Activated CD8-positive, alpha-beta memory T cell treated with anti-CD3 and anti-CD28 coated beads, Interleukin-2, amount 50 U/mL, for 48 hours (primary cell): ENCODE measurements at regions not wholly inside any gene's neighbourhood (a gene's known extent, or its start where the extent isn't known, plus 50 kb on each side); places are given as distances from the start of the nearest gene placed in this dataset.

ENCODE experiments used
- DNase-seq: peaks from one replicate; pipeline ENCODE4 v3.0.0-alpha.2; 2020

- DNase-seq: no peak
Observed at GRCh38 chr9:96086936-96087571, 211.6 kb downstream of the ERCC6L2 start.

- no peak for DNase-seq
Observed at GRCh38 chr9:96085491-96086143, 210.1 kb downstream of the ERCC6L2 start.

DNA sequence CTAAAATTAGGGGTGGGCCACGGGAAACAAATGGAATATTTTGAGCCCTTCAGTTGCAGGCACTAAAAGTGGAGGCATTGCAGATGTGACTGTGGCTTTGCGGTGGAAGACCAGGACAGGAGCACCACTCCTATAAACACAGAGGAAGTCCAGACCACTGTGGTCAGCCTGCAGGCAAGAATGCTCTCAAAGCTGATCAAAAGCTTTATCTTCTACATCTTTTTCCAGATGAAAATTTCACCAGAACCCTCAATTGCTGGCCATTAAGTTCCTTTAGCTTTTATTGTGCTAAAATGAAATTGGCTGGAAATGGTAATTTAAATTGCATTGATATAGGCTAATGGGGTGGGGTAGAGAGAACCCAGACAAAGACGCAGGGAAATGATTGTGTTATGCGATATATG is 208.8 kb downstream of the ERCC6L2 start:
- DNase-seq: no peak

DNA sequence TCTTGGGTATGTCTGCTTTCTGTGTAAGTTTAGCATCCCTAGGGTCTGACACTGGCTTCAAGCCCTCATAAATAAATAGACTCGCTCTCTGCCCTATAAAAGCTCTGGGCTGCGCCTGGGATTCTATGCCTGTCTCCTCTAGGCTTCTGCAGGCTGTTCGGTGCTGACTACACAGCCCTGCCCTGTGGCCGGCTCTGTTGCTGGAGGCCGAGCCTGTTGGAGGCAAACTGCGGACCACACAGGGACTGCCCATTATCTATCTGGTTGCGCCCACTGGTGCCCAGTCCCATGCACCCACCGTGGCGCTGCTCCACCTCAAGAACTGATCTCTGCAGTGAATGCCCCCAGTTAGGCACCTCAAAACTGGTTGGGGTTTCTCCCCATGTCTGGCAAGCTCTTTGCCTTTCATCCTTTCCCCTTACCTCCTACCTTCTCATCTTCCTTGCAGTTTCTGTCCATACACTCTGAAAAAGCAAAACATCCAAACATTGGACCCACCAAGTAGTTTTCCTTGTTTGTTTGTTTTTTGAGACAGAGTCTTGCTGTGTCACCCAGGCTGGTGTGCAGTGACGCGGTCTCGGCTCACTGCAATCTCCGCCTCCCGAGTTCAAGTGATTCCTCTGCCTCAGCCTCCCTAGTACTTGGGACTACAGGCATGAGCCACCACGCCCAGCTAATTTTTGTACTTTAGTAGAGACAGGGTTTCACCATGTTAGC is 207.2 kb downstream of the ERCC6L2 start:
- DNase-seq: no peak

DNA sequence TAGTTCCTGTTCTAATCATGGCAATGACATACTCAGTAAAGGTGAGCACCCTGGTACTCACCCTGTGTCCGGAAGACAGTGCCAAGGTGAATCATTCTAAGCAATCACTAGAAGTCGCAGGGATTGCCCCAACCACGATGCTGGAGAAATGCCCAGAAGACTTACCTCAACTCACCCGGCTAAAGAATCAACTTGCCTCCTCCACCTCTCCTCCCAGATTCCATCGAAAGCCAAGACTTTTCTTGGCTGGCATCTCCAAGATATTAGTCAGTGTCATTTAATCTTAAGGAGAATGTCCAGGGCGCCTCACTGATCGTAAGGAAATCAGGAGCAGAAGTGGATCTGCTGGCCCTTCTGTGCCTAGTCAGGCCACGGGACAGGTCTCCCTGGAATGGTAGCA is 204.9 kb downstream of the ERCC6L2 start:
- DNase-seq: no peak

DNA sequence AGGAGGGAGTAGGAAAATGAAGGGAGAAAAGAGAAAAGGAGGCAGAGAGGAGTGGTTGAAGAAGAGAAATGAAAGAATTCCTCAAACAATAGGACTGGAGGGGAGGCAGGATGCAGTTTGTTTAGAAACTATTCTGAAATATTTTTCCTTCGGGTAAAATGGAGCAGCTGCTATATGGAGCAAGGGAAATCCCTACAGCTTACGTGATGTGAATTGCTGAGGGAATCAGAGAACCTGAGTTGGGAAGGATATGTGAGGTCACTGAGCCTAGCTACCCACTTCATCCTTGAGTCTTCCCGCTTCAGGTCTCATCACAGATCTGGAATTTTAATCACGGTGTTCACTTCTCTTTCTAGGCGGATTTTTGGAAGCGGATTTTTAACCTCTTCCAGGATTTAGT is 204.3 kb downstream of the ERCC6L2 start:
- no peak for DNase-seq

- no peak for DNase-seq
Observed at GRCh38 chr9:96078897-96079490, 203.5 kb downstream of the ERCC6L2 start.

DNA sequence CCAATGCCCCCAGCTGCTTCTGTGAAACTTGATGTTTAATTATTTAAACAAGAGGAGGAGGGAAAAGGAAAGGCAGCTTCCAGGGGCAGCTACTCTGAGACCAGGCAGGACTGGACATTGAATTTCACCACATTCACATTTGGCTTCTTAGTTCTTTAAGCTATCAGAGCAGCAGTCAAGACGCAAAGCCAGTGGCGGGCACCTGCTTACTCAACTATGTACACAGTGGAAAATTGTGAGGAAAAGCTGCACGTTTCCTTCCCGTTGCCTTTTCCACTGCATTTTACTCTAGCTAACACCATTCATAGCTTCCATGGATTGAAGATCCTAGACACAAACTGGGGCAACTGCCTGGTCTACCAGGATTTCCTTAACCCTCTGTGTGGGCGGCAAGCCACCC is 200.3 kb downstream of the ERCC6L2 start:
- DNase-seq: no peak

DNA sequence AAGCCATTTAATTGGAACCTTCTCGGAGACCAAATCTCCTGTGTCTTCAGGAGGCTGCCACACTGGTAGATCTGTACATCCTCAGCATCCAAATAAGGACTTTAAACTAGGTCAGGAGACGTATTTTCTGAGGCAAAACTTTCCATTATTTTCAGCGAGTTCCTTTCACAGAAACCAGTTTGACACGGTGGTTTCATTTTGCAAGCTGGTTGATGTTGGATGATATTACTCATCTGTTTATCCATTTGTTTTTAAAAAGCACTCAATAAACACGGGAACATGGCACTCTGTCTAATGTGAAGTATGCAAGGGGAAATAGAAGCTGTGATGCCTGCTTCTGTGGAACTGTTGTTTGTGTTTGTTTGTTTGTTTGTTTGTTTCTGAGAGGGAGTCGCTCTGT is 199.6 kb downstream of the ERCC6L2 start:
- DNase-seq: no peak

- DNase-seq: no peak
Observed at GRCh38 chr9:96073531-96074480, 198.3 kb downstream of the ERCC6L2 start.

DNA sequence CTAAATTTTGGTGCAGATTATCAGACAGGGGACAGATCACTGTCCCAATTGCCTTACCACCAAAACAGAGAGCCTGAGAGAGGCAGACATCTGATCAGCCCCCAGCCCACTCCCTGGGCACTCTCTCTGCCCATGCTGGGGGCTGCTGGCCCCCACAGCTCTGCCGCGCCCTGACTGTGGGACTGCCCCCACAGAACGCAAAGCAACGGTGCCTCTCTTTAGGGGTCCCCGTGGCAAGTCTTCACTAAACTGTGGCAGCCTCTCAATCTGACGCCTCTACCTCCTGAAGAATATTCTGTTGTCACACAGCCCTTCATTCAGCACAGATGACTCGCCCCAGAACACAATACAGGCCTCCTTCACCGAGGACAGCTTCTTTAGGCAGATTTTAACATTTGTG is 197.4 kb downstream of the ERCC6L2 start:
- no peak for DNase-seq

DNA sequence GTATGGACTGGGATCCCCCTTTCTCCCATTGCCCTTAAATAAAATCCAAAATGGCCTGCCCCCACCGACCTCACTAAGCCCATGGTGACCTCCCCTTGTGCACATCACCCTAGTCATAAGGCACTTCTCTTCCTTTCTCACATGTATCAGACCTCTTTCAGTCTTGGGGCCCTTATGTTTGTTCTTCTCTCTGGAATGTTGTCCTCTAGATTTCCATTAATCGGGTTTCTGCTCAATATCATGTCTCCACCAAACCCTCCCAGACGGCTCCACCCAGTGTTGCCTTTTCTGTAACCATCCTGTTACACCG is 196.3 kb downstream of the ERCC6L2 start:
- DNase-seq: no peak

DNA sequence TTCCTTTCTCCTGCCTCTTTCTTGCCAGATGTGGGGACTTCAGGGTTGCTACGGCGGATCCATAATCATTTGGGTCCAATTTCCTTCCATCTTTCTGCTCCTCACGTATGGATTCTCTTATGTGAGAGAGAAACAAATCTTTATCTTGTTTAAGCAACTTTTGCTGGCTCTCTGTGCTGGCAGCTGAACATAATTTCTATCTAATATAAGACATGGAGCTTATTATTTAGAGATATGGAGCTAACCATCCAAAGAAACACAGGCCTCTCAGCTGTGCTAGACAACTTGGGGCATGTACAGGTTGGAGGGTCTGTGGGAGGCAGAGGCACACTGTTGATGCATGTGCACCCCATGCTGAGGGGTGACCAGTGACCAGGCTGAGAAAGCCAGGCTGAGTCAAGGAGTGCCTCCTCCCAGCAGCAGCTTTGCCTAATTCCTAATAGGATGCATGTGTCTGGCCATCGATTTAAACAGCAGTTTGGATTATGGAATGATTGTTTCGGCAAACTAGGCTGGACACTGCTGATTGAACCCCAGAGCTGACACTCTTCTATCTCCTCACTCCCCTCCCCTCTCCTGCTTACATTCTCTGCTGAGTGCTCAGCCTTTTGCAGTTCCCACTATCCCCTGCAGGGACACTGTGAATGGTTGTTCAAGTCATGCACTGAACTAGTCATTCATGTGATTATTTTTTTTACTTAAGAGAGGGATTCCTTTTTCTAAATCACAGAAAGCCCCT is 195.8 kb downstream of the ERCC6L2 start:
- DNase-seq: no peak

DNA sequence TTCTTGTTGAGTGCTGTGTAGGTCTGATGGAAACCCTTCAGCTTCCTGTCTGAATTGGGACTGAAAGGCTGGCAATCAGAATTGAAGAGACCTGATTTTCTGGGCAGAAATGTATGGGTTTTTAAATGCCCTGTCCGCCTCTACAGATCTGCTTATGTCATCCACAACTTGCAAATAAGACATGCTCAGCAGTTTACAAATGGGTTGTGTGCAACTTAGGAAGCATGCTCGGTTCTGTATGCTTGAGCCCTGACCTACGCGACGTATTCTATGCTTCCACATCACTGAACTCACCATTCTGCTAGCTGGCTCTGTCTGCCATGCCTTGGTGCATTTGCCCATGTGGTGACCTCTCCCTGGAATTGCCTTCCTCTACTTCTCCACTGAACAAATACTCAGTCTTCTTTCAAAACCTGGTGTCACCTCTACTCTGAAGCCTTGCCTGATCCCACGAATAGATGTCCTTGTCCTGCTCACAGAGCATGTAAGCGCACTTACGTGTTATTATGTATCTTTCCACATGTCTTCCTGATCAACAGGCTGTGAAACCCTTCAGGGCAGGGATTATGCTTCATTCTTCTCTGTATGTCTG is 194.2 kb downstream of the ERCC6L2 start:
- DNase-seq: no peak

GRCh38 chr9:96068511-96068910 is 193.0 kb downstream of the ERCC6L2 start:
- no peak for DNase-seq

DNA sequence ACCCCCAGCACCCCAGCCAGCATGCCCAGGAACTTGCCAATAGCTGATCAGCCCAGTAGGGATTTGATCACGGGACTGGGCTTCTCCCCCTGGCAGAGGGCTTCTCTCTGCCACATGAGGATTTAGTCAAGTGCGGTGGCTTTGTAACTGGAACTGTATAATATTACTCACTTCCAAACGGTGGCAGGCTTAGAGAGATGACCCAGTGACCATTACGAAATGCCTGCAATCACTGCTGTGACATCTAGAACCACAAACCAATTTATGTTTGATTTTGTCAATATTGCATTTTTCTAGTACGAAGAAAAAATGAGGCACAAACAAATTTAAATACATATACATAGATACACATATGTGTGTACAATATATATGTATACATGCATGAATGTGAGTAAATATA is 192.1 kb downstream of the ERCC6L2 start:
- no peak for DNase-seq

GRCh38 chr9:96067004-96067403 is 191.5 kb downstream of the ERCC6L2 start:
- DNase-seq: no peak

- no peak for DNase-seq
Observed at GRCh38 chr9:96065482-96066251, 190.2 kb downstream of the ERCC6L2 start.

GRCh38 chr9:96064826-96065481 is 189.5 kb downstream of the ERCC6L2 start:
- no peak for DNase-seq

GRCh38 chr9:96062854-96063253 is 187.4 kb downstream of the ERCC6L2 start:
- DNase-seq: no peak
